GM19240 (cell line): ENCODE measurements at regions not wholly inside any gene's neighbourhood (a gene's known extent, or its start where the extent isn't known, plus 50 kb on each side); places are given as distances from the start of the nearest gene placed in this dataset.
"Not testable (repeated sequence)": the region's sequence is repeated elsewhere in the genome, so short reads cannot be mapped to it uniquely, and the experiment has no call there.

Experiments
- DNase-seq: peaks from one replicate; pipeline ENCODE4 v3.0.0; 2011; ENCODE audit warnings: low spot score; ENCODE audit not compliant: insufficient read length

DNA sequence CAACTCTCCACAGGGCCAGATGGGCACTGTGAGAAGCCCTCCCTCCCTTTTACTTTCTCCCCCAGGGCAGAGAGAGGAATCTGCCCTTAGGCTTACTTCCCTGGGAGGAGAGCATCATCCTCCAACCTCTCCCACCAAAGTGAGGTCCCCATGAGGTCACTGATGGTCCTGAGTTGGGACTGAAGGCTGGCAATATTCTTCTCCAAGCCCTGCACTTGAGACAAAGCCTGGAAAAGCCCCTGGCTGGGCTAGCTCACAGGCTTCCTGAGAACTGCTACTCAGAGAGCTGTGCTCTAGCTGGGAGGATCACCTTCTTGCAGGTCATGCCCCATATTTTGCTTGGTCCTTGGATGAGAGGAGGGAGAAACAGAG is 110.0 kb upstream of the MEF2A start:
- DNase-seq = no peak

DNA sequence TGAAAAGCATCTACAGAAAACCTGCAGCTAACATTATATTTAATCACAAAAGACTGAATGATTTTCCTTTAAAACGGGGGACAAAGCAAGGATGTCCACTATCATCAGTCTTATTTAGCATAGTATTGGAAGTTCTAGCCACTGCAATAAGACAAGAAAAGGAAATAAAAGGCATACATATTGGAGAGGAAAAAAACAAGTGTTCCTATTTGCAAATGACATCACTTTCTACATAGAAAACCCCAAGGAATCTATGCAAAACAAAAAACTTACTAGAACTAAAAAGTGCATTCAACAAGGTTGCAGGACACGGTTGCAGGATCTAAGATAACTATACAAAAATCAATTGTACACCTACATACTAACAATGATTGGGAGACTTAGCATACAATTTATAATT is 101.6 kb upstream of the MEF2A start:
- no peak for DNase-seq

DNA sequence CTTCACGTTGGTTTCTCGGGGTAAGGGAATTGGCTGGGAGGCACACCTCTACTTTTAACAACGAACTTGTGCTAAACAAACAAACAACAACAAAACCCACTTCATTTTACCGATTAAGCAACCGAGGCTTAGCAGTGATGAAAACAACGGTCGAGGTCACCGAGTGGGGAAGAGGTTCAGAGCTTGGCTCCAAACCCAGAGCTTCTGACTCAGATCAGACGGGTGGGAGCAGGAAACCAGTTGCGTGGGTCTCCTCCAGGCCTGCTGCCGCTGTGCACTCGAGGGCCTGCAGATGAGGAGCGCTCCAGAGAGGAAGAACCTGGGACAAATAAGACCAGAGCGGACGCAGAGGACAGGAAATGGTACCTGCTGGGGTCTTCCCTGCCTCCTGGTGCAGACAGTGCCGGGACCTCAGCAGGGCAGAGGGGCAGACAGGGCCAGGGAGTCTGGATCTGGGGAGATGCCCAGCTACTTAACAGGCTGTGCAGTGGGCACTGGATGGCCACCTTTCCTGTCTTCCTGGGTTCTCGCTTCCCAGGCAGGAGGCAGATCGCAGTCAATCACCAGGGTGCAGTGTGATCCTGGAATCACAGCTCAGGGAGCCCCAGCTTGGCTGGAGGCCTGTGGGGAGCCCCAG is 99.0 kb upstream of the MEF2A start:
- no peak for DNase-seq

DNA sequence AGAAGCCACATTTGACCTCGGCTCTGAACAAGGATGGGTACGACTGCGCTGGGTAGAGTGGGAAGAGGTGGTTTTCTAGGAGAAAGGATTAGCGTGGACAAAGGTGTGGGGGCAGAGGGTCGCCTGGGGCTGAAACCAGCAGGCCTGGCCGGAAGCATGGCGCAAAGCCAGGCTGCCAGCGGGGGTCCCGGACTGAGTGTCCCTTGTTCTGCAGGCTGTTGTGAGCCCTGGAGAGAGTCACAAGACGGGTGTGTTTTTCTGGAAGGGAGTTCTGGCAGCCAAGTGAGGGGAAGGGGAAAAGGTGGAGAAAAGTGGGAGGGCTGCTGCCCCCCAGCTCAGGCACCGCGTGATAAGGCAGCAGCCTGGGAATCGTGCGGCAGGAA is 98.5 kb upstream of the MEF2A start:
- DNase-seq = no peak

DNA sequence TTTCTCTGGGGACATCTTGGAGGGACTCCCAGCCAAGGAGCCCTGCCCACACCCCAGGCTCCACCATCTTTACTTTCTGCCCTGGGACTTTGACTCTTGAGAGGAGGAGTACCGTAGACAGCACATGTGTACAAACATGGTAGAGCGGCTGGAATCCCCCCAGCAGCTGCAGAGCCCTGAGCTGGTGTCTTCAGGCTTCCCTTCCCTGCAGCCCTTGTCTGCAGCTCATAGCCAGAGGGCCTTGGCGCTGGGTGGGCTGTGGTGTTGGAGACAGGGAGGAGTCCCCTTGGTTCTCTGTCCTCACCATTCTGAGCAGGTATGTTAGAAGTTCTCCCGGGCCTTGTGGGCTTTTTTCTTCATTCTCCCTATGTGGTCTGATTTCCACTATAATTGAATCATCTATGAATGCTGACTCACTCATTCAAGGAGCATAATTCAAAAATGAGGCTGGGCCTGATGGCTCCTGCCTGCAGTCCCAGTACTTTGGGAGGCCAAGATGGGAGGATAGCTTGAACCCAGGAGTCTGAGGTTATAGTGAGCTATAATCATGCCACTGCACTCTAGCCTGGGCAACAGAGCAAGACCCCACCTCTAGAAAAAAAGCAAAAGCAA is 97.8 kb upstream of the MEF2A start:
- no peak for DNase-seq

DNA sequence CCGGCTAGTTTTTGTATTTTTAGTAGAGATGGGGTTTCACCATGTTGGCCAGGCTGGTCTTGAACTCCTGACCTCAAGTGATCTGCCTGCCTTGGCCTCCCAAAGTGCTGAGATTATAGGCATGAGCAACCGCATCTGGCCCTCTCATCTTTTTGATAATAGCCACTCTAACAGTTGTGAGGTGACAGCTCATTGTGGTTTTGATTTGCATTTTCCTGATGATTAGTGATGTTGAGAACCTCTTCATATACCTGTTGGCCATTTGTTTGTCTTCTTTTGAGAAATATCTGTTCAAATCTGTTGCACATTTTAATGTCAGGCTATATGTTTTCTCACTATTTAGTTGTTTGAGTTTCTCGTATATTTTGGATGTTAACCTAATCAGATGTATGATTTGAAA is 95.6 kb upstream of the MEF2A start:
- not testable (repeated sequence) for DNase-seq

DNA sequence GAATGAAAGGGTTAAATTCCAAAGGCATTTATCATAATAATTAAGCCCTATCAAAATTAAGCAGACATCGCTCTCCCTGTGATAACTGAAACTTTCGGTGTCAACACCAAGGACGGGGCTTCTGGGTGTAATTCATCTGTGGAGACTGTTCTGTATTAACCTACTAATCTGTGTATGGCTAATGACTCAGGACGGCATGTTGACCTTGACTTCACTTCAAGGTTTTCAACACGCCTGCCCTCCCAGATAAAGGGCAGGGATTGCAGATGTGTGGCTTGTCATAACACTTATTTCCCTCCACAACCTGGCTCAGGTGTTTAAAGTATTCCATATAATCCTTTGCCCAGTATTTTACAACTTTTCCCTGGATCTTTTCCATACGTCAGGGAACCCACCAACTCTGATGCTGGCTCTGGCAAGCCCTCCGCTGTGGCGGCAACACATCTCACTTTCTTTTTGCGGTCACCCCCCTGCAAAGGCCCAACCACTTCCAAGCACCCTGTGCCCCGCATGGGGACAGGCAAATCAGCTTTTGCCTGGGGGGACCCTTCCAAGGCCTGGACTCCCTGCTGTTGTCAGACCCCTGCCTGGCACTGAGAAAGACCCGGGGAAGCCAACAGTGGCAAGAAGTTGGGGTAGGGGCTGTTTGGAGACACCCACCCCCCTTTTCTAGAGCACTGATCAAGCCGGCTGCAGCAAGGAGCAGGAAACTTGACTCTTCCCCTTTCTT is 93.2 kb upstream of the MEF2A start:
- no peak for DNase-seq

DNA sequence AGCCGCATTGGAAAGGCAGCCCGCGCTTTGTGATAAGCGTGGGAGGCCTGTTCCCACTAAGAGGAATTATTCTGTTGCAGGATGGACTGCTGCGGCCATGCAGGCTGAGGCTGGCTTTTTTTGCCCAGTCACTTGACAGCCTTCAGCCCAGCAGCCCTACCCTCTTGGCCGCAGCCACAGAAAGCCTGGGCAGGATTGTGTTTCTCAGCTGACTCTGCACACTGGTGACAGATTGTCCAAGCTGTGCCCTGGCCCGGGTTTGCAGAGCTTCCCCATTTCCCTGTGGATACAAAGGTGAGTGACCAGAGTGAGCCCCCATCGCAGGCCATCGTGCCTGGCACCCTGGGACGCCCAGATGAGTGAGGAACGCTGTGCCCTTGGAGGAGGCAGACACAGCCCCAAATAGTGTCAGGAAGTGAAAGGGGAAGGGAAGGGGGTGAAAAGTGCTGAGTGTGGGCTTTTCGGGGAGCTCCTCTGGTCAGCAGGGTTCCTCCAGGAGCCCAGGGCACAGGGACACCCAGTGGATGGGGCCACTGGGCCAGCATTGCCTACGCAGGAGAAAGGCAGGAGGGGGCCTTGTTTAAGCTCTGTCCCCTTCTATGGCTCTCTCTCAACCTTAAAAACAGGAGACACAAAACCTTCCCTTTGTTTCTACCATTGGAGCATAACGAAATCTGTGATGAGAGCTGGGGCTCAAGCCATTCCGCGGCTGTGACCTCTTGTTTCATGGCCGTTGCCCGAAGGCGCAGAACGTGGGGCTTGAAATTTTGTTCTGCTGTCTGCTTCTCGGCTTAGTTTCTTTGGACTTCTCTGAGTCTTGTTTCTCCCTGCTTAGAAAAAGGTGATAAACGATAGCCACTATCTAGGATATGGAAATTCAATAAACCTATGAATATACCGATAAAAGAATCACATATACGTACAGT is 91.5 kb upstream of the MEF2A start:
- no peak for DNase-seq

DNA sequence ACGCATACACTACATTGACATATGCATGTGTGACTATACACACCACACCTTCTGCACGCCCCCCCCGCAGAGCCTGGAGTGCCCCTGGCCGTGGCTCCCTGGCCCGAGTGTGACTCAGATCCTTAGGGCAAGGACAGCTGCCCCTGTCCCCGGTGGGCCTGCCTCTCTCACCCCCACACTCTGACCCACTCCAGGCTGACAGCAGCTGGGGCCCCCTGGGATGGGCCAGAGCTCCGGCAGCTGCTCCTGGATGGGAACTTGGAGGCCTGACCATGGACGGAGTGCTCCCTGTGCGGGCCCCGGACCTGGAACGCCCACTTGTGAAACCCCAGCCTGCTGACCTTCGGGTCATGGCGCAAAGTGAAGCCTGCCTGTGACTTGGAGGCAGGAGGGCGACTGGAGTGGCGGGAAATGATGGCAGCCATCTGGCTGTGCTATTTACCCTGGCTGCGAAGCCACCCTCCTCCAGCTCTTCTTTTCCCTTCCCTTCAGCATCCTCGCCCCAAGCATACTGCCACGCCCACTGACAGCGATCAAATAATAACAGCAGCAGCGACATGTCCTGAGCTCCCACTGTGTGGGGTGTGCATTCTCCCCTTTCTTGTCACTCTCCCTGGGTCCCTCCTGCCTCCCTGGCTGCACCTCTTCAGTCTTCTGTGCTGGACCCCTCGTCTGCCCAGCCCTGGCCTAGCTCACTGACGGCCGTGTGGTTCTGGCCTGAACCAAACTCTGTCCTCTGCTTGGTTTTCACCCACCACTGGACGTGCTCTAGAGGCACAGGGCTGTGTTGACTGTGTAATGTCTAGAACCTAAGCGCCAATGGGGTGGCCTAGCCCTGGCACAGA is 90.7 kb upstream of the MEF2A start:
- DNase-seq = no peak

DNA sequence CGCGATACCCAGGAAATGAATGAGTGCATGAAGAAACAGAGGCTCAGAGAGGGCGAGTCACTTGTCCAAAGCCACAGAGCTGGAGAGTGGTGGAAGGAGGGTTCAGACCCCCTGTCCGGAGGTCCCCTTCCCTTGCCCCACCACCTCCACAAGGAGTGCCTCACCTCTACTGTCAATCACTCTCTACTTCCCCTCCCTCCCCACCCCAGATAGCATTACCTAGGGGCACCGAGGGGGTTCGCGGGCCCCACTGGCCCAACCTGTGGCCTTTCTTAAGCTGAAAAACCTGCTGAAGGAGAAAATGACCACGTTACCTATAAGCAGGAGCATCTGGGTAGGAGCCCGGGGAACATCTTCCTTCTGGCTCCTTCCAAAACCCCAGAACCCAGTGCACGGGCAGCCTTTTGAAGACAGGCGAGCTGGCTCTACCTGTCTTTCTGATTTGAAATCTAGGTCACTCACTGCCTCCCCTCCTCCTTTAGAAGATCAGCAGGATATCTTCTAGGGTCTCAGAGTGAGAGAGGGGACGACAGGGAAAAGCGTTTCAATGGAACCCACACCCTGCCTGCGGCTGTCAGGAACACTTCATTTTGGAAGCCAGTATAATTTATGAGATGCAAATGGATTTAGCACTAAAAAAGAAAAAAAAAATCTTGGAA is 89.9 kb upstream of the MEF2A start:
- no peak for DNase-seq

DNA sequence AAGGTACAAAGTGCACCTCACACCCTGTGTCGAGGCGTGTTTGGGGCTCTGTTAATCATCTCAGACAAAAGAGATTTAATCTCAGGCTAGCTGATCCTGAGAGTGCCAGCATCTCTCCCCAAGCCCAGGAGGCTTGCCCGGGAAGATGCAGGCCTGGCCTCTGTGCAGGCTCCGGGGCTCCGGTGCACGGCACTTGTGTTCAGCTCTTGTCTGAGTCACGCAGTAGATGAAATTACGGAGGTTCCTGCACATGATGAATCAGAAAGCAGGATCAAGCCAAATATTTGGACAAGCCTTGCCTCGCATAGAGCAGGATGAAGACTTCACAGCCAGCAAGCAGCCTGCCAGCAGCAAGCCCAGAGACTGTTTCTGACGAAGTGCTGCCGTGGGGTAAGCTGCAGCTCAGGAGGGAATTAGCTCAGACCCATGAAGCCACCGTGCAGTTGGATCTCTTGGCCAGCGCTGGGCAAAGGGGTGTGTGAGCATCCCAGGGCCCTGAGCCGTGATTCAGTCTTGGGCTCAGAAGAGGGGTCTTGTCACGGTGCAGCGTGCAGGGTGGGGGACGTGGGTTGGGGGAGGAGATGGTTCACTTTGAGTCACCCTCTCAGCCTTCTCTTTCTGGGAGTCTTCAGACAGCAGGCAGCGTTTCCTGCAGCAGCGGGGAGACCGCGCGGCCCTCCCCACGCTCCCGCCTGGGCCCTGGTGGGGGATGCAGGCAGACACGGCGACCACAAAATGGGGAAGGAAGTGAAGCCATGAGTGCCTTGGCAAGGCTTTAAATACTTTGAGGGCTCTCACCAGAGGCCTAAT is 89.2 kb upstream of the MEF2A start:
- no peak for DNase-seq

DNA sequence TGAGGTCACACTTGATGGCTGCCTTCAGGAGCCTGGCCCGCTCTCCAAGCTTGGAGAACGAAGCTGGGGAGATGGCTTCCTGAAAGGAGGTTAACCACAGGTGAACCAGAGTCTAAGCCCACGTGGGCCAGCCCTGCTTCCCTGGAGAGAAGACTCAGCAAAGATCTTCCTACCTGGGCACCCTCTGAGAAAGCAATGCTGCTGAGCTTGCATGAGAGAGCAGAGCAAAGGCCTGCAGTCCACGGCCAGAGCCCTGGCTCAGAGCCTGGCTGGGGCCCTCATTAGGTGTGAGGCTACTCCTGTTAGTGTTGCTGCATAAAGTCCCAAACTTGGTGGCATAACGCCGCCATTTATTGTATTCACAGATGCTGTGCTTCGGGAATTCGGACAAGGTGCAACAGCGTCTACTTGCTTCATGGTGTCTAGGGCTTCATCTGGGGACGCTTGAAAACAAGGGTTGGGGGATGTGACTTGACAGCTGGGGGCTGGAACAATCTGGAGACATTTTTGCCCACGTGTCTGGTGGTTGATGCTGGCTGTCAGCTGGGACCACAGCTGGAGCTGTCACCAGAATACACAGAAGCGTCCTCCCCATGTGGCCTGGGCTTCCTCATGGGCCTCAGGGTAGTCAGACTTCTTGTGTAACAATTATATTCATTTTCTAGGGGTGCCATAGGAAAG is 87.9 kb upstream of the MEF2A start:
- no peak for DNase-seq

DNA sequence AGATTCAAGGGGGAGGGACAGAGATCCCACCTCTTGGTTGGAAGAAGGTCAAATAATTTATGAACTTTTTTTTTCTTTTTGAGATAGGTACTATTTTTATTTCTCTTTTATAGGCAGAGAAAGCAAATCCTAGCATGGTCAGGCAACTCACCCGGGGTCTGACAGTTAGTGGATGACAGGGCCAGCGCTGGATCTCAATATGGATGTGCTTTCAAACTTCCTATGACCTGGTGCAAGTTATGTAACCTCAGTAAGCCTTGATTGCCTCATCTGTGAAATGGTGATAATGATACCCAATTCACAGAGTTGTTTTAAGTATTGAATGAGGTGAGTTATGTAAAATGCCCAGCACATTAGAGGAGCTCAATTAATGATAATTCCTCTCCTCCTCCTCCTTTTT is 86.8 kb upstream of the MEF2A start:
- DNase-seq = no peak

DNA sequence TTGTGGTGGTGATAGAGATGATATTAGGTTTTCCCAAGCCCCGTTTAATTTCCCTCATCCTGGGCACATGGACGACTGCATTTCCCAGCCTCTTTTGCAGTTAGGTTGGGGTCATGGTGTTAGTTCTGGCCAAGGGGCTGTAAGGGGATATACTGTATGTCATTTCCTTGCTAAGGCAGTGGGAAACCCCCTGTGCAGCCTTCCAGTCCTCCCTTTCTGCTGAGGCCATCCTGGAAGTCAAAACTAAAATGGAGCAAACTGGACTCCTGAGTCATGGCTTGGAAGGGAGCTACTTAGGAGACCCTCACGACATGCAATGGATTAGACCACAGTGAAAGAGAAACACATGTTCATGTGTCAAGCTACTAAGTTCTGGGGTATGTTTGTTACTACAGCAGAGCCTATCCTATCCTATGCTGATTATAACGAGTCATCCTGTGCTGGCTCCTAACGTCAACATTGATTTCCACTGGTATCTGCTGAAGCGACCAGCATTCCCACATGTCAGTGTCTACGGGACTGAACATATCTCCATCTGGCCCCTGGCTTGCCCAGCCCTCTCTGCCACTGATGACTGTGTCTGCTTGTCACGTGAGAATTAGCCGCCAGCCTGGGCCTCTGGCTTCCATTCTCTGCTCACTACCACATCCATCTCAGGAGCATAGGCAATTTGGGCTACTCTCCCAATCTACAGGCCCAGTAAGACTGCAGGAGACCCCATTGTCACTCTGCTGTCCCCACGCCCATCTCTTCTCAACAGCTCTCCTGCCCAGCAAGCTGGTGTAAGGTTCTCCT is 85.6 kb upstream of the MEF2A start:
- no peak for DNase-seq

DNA sequence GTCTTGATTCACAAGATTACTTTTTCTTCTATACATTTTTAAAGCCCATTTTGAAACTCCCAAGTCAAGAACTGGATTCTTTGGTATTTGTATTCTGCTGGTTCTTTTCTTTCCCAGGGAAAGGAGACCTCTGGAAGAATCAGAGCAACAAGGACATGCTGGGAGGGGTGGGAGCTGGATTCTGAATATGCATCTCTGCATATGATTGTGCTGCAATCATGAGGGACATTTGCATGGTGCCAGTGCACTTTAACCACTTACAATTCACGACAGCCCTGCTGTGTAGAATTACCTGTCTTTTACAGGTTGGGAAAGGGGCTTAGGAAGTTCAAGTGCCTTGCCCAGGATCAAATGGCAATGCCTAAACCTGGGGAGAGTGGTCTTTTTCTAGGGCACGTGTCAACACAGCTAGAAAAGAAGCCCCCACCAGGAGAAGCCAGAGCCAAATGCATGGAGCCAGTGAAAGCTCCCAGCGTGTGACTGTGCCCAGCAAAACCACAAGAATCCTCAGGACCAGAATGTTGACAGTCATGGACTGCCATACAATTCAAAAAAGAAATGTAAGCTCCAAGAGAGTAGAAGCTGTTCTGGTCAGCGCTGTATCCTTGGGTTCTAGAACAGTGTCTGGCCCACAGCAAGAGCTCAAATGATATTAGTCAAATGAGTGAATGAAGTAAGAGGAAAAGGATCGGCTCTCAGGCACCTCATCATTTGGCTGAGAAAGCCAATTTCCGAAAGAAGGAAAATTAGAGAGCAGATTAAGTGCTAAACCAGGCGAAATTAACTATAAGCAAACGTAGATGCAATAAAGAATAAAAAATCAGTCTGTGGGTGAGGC is 84.5 kb upstream of the MEF2A start:
- no peak for DNase-seq

DNA sequence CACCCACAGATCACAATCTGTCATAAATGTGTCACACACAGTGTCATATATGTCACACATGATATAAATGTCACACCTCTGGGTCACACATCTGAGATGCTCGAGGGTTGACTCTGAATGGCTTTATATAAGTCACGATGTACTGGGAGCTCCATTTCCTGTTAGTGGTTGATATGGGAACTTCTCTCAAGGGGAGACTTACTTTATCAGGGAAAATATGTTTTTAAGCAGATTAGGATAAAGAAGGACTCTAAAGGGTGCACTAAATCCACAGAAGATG is 83.9 kb upstream of the MEF2A start:
- DNase-seq = no peak

DNA sequence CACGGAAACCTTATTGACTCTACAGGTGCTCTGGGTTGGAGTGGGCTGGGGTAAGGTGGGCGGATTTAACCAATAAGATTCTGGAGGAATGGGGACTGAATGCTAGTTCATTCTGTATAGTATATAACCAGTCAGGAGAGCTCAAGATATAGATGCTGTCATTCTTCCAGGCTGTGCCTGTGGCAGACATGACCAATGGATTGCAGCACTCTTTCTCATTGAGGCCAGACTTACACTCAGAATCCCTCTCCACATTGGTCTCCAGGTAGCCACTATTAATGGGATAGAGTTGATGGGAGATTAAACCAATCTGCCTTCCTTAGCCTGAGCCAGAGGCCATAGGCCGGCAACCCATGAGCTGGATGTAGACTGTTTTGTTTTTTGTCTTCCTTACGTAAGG is 82.8 kb upstream of the MEF2A start:
- no peak for DNase-seq
